ENCODE measurements at regions not wholly inside any gene's neighbourhood (a gene's known extent, or its start where the extent isn't known, plus 50 kb on each side); places are given as distances from the start of the nearest gene placed in this dataset.
"Not testable (repeated sequence)": the region's sequence is repeated elsewhere in the genome, so short reads cannot be mapped to it uniquely, and the experiment has no call there.

DNA sequence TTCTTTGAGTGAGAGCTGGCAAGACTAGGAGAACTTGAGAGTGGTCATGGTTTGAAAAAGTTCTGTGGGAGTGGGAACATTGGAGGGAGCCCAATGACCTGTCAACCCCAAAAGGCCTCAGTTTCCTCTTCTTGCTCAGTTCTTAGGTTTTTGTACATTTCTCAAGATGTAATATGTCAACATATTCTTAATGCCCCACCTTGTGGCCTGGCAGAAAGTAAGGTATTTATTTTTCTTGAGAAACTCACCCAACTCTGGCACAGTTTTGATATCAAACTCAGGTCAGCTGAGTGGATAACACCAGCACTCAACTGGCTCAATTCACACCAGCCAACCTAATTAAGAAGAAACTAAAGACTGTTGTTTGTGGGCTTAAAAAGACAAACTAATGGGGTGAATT lies 123.0 kb upstream of the SLC27A6 start:
- Histone ChIP-seq H3K4me3 (ENCODE audit: low read depth, low read length) (no peak overlapping the region), H3K9ac (ENCODE audit: low read depth, low read length) (no peak overlapping the region), H3K36me3 (ENCODE audit: control insufficient read depth, insufficient read depth, low read length) (no peaks in the 10 kb centered on the region), H3K27me3 (ENCODE audit: control insufficient read depth, insufficient read depth, low read length) (no peaks in the 10 kb centered on the region), H3K9me3 (ENCODE audit: control insufficient read depth, insufficient read depth, low read length) (no peaks in the 10 kb centered on the region), H3K27ac (ENCODE audit: low read depth, low read length) (no peak overlapping the region), H3K4me1 (ENCODE audit: control insufficient read depth, insufficient read depth, low read length) (0 out of 2 replicates have a peak, but pooled peaks cover 3% of the 10 kb centered on the region)

- no peak overlapping the region for H3K9ac ChIP-seq (ENCODE audit: low read depth, low read length)
- no peaks in the 10 kb centered on the region for H3K27me3 ChIP-seq (ENCODE audit: control insufficient read depth, insufficient read depth, low read length)
- H3K4me1 ChIP-seq (ENCODE audit: control insufficient read depth, insufficient read depth, low read length) = no peaks in the 10 kb centered on the region
- H3K36me3 ChIP-seq (ENCODE audit: control insufficient read depth, insufficient read depth, low read length) = no peaks in the 10 kb centered on the region
- peaks cover 4% of the 10 kb centered on the region; the same call in 1 of the 2 replicates for H3K9me3 ChIP-seq (ENCODE audit: control insufficient read depth, insufficient read depth, low read length)
- H3K27ac ChIP-seq (ENCODE audit: low read depth, low read length) = no peak overlapping the region
- H3K4me3 ChIP-seq (ENCODE audit: low read depth, low read length) = no peak overlapping the region
Measured at GRCh38 chr5:128844354-128844923, 120.8 kb upstream of the SLC27A6 start.

DNA sequence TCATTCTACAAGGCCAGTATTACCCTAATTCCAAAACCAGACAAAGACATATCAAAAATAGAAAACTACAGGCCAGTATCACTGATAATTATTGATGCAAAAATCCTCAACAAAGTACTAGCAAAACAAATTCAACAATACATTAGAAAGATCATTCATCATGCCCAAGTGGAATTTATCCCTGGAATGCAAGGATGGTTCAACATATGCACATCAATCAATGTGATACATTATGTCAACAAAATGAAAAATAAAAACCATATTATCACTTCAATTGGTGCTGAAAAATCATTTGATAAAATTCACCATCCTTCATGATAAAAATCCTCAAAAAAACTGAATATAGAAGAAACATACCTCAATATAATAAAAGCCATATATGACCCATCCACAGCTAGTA lies 115.2 kb upstream of the SLC27A6 start:
- H3K27ac ChIP-seq (ENCODE audit: low read depth, low read length) = no peak overlapping the region
- H3K4me1 ChIP-seq (ENCODE audit: control insufficient read depth, insufficient read depth, low read length) = no peaks in the 10 kb centered on the region
- H3K36me3 ChIP-seq (ENCODE audit: control insufficient read depth, insufficient read depth, low read length) = no peaks in the 10 kb centered on the region
- no peaks in the 10 kb centered on the region for H3K27me3 ChIP-seq (ENCODE audit: control insufficient read depth, insufficient read depth, low read length)
- no peak overlapping the region for H3K9ac ChIP-seq (ENCODE audit: low read depth, low read length)
- H3K9me3 ChIP-seq (ENCODE audit: control insufficient read depth, insufficient read depth, low read length) = peaks cover 4% of the 10 kb centered on the region; the same call in 1 of the 2 replicates
- no peak overlapping the region for H3K4me3 ChIP-seq (ENCODE audit: low read depth, low read length)

DNA sequence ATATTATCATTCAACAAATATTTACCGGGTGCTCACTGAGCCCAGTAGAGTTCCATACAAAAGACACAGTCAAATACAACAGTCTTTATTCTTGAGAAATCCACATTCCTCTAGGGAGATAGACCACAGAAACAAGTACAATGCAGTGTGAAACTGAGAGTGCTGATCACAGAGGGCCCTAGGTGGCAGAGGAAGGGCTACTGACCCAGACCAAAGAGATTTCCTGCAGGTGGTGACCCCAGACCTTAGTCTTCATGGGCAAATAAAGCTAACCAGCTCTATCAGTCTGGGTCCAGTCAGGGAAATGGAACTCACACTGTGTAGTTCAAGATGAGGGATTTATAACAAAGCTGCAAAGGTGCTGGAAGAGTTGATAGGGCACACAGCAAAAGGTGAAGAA lies 110.4 kb upstream of the SLC27A6 start:
- Histone ChIP-seq H3K27me3 (ENCODE audit: control insufficient read depth, insufficient read depth, low read length) (no peaks in the 10 kb centered on the region), H3K9ac (ENCODE audit: low read depth, low read length) (no peak overlapping the region), H3K9me3 (ENCODE audit: control insufficient read depth, insufficient read depth, low read length) (no peaks in the 10 kb centered on the region; the same call in none of the 2 replicates), H3K4me3 (ENCODE audit: low read depth, low read length) (no peak overlapping the region), H3K36me3 (ENCODE audit: control insufficient read depth, insufficient read depth, low read length) (no peaks in the 10 kb centered on the region), H3K4me1 (ENCODE audit: control insufficient read depth, insufficient read depth, low read length) (no peaks in the 10 kb centered on the region), H3K27ac (ENCODE audit: low read depth, low read length) (no peak overlapping the region)

- Histone ChIP-seq H3K9me3 (ENCODE audit: control insufficient read depth, insufficient read depth, low read length) (no peaks in the 10 kb centered on the region; the same call in none of the 2 replicates), H3K9ac (ENCODE audit: low read depth, low read length) (no peak overlapping the region), H3K4me1 (ENCODE audit: control insufficient read depth, insufficient read depth, low read length) (no peaks in the 10 kb centered on the region), H3K4me3 (ENCODE audit: low read depth, low read length) (no peak overlapping the region), H3K36me3 (ENCODE audit: control insufficient read depth, insufficient read depth, low read length) (no peaks in the 10 kb centered on the region), H3K27me3 (ENCODE audit: control insufficient read depth, insufficient read depth, low read length) (no peaks in the 10 kb centered on the region), H3K27ac (ENCODE audit: low read depth, low read length) (no peak overlapping the region)
Measured at GRCh38 chr5:128857076-128857677, 108.1 kb upstream of the SLC27A6 start.

GRCh38 chr5:128858995-128859394 lies 106.3 kb upstream of the SLC27A6 start:
- Histone ChIP-seq H3K9me3 (ENCODE audit: control insufficient read depth, insufficient read depth, low read length) (no peaks in the 10 kb centered on the region; the same call in none of the 2 replicates), H3K4me1 (ENCODE audit: control insufficient read depth, insufficient read depth, low read length) (no peaks in the 10 kb centered on the region), H3K36me3 (ENCODE audit: control insufficient read depth, insufficient read depth, low read length) (no peaks in the 10 kb centered on the region), H3K4me3 (ENCODE audit: low read depth, low read length) (no peak overlapping the region), H3K9ac (ENCODE audit: low read depth, low read length) (no peak overlapping the region), H3K27ac (ENCODE audit: low read depth, low read length) (no peak overlapping the region), H3K27me3 (ENCODE audit: control insufficient read depth, insufficient read depth, low read length) (no peaks in the 10 kb centered on the region)

- H3K9me3 ChIP-seq (ENCODE audit: control insufficient read depth, insufficient read depth, low read length); H3K9ac ChIP-seq (ENCODE audit: low read depth, low read length): not testable (repeated sequence)
Measured at GRCh38 chr5:128861155-128861554, 104.1 kb upstream of the SLC27A6 start.

GRCh38 chr5:128869970-128870369 lies 95.3 kb upstream of the SLC27A6 start:
- peaks cover 23% of the 10 kb centered on the region for H3K4me1 ChIP-seq (ENCODE audit: control insufficient read depth, insufficient read depth, low read length)
- no peak overlapping the region for H3K9ac ChIP-seq (ENCODE audit: low read depth, low read length)
- no peak overlapping the region for H3K4me3 ChIP-seq (ENCODE audit: low read depth, low read length)
- no peaks in the 10 kb centered on the region for H3K27me3 ChIP-seq (ENCODE audit: control insufficient read depth, insufficient read depth, low read length)
- no peaks in the 10 kb centered on the region for H3K9me3 ChIP-seq (ENCODE audit: control insufficient read depth, insufficient read depth, low read length)
- H3K27ac ChIP-seq (ENCODE audit: low read depth, low read length) = no peak overlapping the region
- H3K36me3 ChIP-seq (ENCODE audit: control insufficient read depth, insufficient read depth, low read length) = no peaks in the 10 kb centered on the region

More at GRCh38 chr5:128861155-128861554, 104.1 kb upstream of the SLC27A6 start:
- H3K27me3 ChIP-seq (ENCODE audit: control insufficient read depth, insufficient read depth, low read length); H3K27ac ChIP-seq (ENCODE audit: low read depth, low read length); H3K4me3 ChIP-seq (ENCODE audit: low read depth, low read length); H3K4me1 ChIP-seq (ENCODE audit: control insufficient read depth, insufficient read depth, low read length); H3K36me3 ChIP-seq (ENCODE audit: control insufficient read depth, insufficient read depth, low read length): not testable (repeated sequence)

- Histone ChIP-seq H3K36me3 (ENCODE audit: control insufficient read depth, insufficient read depth, low read length) (no peaks in the 10 kb centered on the region), H3K27me3 (ENCODE audit: control insufficient read depth, insufficient read depth, low read length) (no peaks in the 10 kb centered on the region), H3K9me3 (ENCODE audit: control insufficient read depth, insufficient read depth, low read length) (no peaks in the 10 kb centered on the region), H3K27ac (ENCODE audit: low read depth, low read length) (no peak overlapping the region), H3K9ac (ENCODE audit: low read depth, low read length) (no peak overlapping the region), H3K4me3 (ENCODE audit: low read depth, low read length) (no peak overlapping the region), H3K4me1 (ENCODE audit: control insufficient read depth, insufficient read depth, low read length) (peaks cover 23% of the 10 kb centered on the region)
Measured at GRCh38 chr5:128870373-128870772, 94.9 kb upstream of the SLC27A6 start.

DNA sequence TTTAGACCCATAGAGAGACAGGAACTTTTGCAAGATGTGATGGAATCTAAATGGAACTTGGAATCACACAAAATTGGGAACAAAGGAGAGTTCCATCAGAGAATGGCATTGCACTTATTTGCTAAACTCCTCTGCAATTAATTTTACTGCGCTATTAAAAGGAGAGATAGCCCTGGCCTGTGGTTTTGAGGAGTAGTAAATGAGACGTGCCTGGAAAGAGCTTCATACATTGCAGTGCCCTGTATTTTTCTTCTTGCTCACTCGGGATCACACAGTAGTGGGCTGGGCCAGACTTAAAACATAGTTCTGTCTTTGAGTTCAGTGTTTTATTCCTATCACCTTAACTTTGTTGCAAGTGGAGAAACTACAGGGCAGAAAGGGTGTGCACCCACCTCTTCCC lies 94.4 kb upstream of the SLC27A6 start:
- Histone ChIP-seq H3K27me3 (ENCODE audit: control insufficient read depth, insufficient read depth, low read length) (no peaks in the 10 kb centered on the region), H3K27ac (ENCODE audit: low read depth, low read length) (no peak overlapping the region), H3K36me3 (ENCODE audit: control insufficient read depth, insufficient read depth, low read length) (no peaks in the 10 kb centered on the region), H3K4me3 (ENCODE audit: low read depth, low read length) (no peak overlapping the region), H3K4me1 (ENCODE audit: control insufficient read depth, insufficient read depth, low read length) (peaks cover 23% of the 10 kb centered on the region), H3K9ac (ENCODE audit: low read depth, low read length) (no peak overlapping the region), H3K9me3 (ENCODE audit: control insufficient read depth, insufficient read depth, low read length) (no peaks in the 10 kb centered on the region)

DNA sequence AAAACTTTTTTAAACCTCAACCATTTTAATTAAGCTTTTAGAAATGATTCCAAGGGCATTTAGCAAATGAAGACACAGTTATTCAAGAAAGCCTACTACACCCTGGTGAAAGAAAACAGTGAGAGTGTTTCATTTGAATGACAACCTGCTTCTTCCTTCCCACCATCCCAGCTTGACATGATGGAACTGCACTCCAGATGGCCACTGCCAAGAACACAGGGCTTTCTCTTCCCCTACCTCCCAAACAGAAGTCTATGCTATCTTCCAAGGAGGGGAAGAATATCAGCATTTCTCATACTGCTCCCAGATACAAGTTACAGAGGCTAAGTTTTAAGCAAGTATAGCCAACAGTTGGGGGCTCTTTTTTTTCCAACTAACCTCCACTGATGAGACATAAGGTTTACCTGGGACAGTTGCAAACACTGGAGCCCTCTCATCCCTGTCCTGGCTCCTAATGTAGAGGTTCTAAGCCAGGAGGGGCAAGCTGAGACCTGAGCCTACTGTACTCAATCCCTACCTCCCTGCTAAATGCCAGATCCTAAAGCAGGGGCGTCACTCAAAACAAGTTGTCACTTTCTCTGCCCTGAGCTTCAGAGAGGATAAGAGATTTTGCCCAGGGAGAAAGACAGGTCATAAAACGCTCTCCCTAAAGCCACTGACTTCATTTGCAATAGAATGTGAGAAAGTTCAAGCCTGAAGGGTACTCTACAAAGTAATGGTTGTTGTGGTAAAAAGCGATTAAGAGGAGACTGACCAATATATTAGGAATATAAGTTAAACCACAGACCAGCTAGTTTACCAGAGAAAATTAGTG lies 88.5 kb upstream of the SLC27A6 start:
- Histone ChIP-seq H3K9ac (ENCODE audit: low read depth, low read length) (no peak overlapping the region), H3K9me3 (ENCODE audit: control insufficient read depth, insufficient read depth, low read length) (no peaks in the 10 kb centered on the region), H3K4me3 (ENCODE audit: low read depth, low read length) (no peak overlapping the region)

More for the DNA sequence above, 88.5 kb upstream of the SLC27A6 start:
- Histone ChIP-seq H3K4me1 (ENCODE audit: control insufficient read depth, insufficient read depth, low read length) (peaks cover 16% of the 10 kb centered on the region), H3K27ac (ENCODE audit: low read depth, low read length) (no peak overlapping the region), H3K36me3 (ENCODE audit: control insufficient read depth, insufficient read depth, low read length) (no peaks in the 10 kb centered on the region), H3K27me3 (ENCODE audit: control insufficient read depth, insufficient read depth, low read length) (no peaks in the 10 kb centered on the region)

All from HUES48 (cell line).